Glomerular endothelial cell (primary cell): ENCODE measurements at regions not wholly inside any gene's neighbourhood (a gene's known extent, or its start where the extent isn't known, plus 50 kb on each side); places are given as distances from the start of the nearest gene placed in this dataset.
"Not testable (repeated sequence)": the region's sequence is repeated elsewhere in the genome, so short reads cannot be mapped to it uniquely, and the experiment has no call there.

Experiments used
- DNase-seq: peaks from one replicate; pipeline ENCODE4 v3.0.0-alpha.2; 2011; ENCODE audit warnings: low read depth, low spot score; ENCODE audit errors: extremely low read depth

GRCh38 chr5:124623265-124623664 is 123.2 kb downstream of the ZNF608 start:
- DNase-seq, result no peak

GRCh38 chr5:124622851-124623250 is 123.6 kb downstream of the ZNF608 start:
- DNase-seq, result no peak

GRCh38 chr5:124621279-124621678 is 125.2 kb downstream of the ZNF608 start:
- DNase-seq, result no peak

GRCh38 chr5:124620743-124621142 is 125.7 kb downstream of the ZNF608 start:
- DNase-seq, result no peak

GRCh38 chr5:124619121-124619520 is 127.3 kb downstream of the ZNF608 start:
- DNase-seq, result no peak

- no peak for DNase-seq
These were observed 128.7 kb downstream of the ZNF608 start for GRCh38 chr5:124617787-124618186.

- no peak for DNase-seq
These were observed 131.5 kb downstream of the ZNF608 start for GRCh38 chr5:124614836-124615385.

- no peak for DNase-seq
These were observed 132.3 kb downstream of the ZNF608 start for GRCh38 chr5:124614105-124614504.

- DNase-seq, result no peak
These were observed 133.0 kb downstream of the ZNF608 start for GRCh38 chr5:124613273-124613953.

- DNase-seq, result no peak
These were observed 134.4 kb downstream of the ZNF608 start for GRCh38 chr5:124612023-124612422.

GRCh38 chr5:124611262-124611661 is 135.2 kb downstream of the ZNF608 start:
- DNase-seq, result not testable (repeated sequence)

- not testable (repeated sequence) for DNase-seq
These were observed 136.8 kb downstream of the ZNF608 start for GRCh38 chr5:124609685-124610084.

- no peak for DNase-seq
These were observed 139.9 kb downstream of the ZNF608 start for GRCh38 chr5:124606543-124606942.

GRCh38 chr5:124606093-124606492 is 140.3 kb downstream of the ZNF608 start:
- no peak for DNase-seq

- no peak for DNase-seq
These were observed 140.9 kb downstream of the ZNF608 start for GRCh38 chr5:124605541-124605940.

GRCh38 chr5:124604419-124604818 is 142.0 kb downstream of the ZNF608 start:
- no peak for DNase-seq

- DNase-seq, result no peak
These were observed 143.4 kb downstream of the ZNF608 start for GRCh38 chr5:124602925-124603650.

GRCh38 chr5:124599028-124599973 is 147.1 kb downstream of the ZNF608 start:
- DNase-seq, result peak; percentile 96

- DNase-seq, result peak; percentile 82
These were observed 149.6 kb downstream of the ZNF608 start for GRCh38 chr5:124596595-124597421.

GRCh38 chr5:124593952-124594351 is 152.5 kb downstream of the ZNF608 start:
- no peak for DNase-seq
